ENCODE measurements at regions not wholly inside any gene's neighbourhood (a gene's known extent, or its start where the extent isn't known, plus 50 kb on each side); places are given as distances from the start of the nearest gene placed in this dataset.

DNA sequence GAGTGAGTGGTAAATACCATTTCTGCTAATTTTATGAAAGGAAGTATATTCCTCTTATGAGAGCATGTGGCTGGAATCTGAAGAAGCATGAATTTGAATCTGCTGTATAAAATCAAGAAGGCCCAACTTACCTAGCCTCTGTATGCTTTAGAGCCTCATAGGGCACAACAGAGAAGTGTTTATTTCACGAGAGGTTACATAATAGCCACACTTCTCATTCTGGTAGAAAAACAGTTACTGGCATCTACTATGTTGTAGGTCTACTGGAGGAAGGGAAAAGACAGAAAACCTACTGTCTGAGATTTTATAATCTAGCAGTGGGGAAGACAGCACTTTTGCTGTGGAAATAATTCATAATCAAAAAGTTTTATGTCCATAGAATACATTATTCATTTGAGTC is 172.6 kb upstream of the ZNF608 start:
- POLR2A ChIA-PET = interaction anchor here (0.6 kb wide), 1 partner anchor 272 kb away, joined by 10 read pairs; no protein-coding TSS in a partner anchor
- in situ Hi-C loops (cut with HindIII; ENCODE audit: low pct_unique_long_range_greater_than_20kb, low sequenced_read_pairs) = no loop called here
- CTCF ChIA-PET = no interaction called here

DNA sequence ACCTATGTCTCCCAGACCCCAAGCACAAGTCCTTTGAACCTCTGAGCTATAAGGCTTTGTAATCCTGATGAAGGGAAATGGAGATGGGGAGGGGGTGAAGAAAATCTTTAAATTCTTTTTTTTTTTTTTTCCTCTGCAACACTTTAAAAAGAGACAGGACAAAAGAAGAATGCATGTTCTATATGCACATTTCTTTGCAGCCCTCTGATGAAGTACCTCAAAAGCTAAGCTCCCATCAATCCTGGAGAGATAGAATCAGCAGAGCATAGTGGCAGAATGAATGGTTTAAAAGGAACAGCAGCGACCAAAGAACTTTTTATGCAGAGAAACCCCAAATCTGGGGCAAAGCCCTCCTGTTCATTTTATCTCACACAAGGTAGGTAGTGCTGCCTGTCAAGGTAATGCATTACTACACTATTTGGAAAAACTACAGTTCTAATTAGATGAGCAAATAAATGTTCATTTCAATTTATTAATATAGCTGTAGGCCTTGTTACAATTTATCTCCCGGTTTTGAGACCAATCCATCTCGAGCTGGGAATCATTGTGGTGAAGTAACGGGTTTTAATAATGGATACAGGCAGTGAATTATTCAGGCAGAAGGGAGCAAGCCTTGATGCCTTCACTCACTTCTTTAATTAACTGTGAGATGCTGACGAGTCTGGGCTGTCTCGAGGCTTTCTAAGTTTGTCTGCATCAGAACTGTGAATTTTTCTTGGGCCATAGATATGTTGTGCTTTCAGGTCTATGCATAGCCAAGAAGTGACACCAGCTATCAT is 173.5 kb upstream of the ZNF608 start:
- ChIA-PET CTCF (interaction anchor here (0.7 kb wide), 1 partner anchor 563 kb away, joined by 3 read pairs; no protein-coding TSS in a partner anchor), POLR2A (interaction anchor here (0.6 kb wide), 1 partner anchor 271 kb away, joined by 10 read pairs; no protein-coding TSS in a partner anchor)
- Histone ChIP-seq H3K9me3 (ENCODE audit: control insufficient read depth, insufficient read depth, low read depth, low read length) (no peaks in the 10 kb centered on the region), H3K36me3 (ENCODE audit: control insufficient read depth, insufficient read depth, low read length) (no peaks in the 10 kb centered on the region), H3K27me3 (ENCODE audit: control insufficient read depth, insufficient read depth, low read length) (no peaks in the 10 kb centered on the region), H3K4me3 (ENCODE audit: low read depth in 2 of 2, low read length in 2 of 2) (no peak overlapping the region), H3K4me1 (ENCODE audit: control insufficient read depth, insufficient read depth, low read length) (peaks cover 7% of the 10 kb centered on the region; the same call in 1 of the 2 replicates), H3K27ac (ENCODE audit: low read length) (0 out of 2 replicates have a peak overlapping the region, but pooled peaks have one; percentile 6)
- no TSS peak for BruUV-seq (replicated peaks)
- ATAC-seq = no peak
- intact Hi-C loops (cut with micrococcal nuclease; ENCODE audit: unreplicated experiment) = no loop called here
- no peak for DNase-seq (ENCODE audit: low read depth, low spot score)
- TF ChIP-seq POLR2AphosphoS5 (IDR thresholded peaks at IDR 0.05; ENCODE audit: low read depth, low read length) = no peak
- TF ChIP-seq, protein P1, sequence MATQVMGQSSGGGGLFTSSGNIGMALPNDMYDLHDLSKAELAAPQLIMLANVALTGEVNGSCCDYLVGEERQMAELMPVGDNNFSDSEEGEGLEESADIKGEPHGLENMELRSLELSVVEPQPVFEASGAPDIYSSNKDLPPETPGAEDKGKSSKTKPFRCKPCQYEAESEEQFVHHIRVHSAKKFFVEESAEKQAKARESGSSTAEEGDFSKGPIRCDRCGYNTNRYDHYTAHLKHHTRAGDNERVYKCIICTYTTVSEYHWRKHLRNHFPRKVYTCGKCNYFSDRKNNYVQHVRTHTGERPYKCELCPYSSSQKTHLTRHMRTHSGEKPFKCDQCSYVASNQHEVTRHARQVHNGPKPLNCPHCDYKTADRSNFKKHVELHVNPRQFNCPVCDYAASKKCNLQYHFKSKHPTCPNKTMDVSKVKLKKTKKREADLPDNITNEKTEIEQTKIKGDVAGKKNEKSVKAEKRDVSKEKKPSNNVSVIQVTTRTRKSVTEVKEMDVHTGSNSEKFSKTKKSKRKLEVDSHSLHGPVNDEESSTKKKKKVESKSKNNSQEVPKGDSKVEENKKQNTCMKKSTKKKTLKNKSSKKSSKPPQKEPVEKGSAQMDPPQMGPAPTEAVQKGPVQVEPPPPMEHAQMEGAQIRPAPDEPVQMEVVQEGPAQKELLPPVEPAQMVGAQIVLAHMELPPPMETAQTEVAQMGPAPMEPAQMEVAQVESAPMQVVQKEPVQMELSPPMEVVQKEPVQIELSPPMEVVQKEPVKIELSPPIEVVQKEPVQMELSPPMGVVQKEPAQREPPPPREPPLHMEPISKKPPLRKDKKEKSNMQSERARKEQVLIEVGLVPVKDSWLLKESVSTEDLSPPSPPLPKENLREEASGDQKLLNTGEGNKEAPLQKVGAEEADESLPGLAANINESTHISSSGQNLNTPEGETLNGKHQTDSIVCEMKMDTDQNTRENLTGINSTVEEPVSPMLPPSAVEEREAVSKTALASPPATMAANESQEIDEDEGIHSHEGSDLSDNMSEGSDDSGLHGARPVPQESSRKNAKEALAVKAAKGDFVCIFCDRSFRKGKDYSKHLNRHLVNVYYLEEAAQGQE (IDR thresholded peaks at IDR 0.05; ENCODE audit: insufficient read depth in 1 of 2, low read depth in 2 of 2, low read length in 1 of 2) = no peak
- no peak for TF ChIP-seq TCF7L2 (IDR thresholded peaks at IDR 0.05; ENCODE audit: low read depth, low read length)
- TF ChIP-seq, protein P2, sequence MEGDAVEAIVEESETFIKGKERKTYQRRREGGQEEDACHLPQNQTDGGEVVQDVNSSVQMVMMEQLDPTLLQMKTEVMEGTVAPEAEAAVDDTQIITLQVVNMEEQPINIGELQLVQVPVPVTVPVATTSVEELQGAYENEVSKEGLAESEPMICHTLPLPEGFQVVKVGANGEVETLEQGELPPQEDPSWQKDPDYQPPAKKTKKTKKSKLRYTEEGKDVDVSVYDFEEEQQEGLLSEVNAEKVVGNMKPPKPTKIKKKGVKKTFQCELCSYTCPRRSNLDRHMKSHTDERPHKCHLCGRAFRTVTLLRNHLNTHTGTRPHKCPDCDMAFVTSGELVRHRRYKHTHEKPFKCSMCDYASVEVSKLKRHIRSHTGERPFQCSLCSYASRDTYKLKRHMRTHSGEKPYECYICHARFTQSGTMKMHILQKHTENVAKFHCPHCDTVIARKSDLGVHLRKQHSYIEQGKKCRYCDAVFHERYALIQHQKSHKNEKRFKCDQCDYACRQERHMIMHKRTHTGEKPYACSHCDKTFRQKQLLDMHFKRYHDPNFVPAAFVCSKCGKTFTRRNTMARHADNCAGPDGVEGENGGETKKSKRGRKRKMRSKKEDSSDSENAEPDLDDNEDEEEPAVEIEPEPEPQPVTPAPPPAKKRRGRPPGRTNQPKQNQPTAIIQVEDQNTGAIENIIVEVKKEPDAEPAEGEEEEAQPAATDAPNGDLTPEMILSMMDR (IDR thresholded peaks at IDR 0.05) = no peak
- TF ChIP-seq SIN3A (IDR thresholded peaks at IDR 0.05; ENCODE audit: borderline replicate concordance, insufficient read depth, low read depth, low read length) = no peak
- in situ Hi-C loops (cut with HindIII; ENCODE audit: low pct_unique_long_range_greater_than_20kb, low sequenced_read_pairs) = no loop called here

More for the DNA sequence above, 172.6 kb upstream of the ZNF608 start:
- no peak for DNase-seq (ENCODE audit: low read depth, low spot score)
- no TSS peak for BruUV-seq (replicated peaks)
- no peak overlapping the region for H3K4me3 ChIP-seq (ENCODE audit: low read depth in 2 of 2, low read length in 2 of 2)
- intact Hi-C loops (cut with micrococcal nuclease; ENCODE audit: unreplicated experiment) = no loop called here
- peaks cover 7% of the 10 kb centered on the region; the same call in 1 of the 2 replicates for H3K4me1 ChIP-seq (ENCODE audit: control insufficient read depth, insufficient read depth, low read length)
- no peaks in the 10 kb centered on the region for H3K9me3 ChIP-seq (ENCODE audit: control insufficient read depth, insufficient read depth, low read depth, low read length)
- H3K27ac ChIP-seq (ENCODE audit: low read length) = peak overlapping the region; percentile 21; the same call in 1 of the 2 replicates
- TF ChIP-seq, protein P2 (IDR thresholded peaks at IDR 0.05) = no peak
- no peak for TF ChIP-seq SIN3A (IDR thresholded peaks at IDR 0.05; ENCODE audit: borderline replicate concordance, insufficient read depth, low read depth, low read length)
- TF ChIP-seq, protein P1 (IDR thresholded peaks at IDR 0.05; ENCODE audit: insufficient read depth in 1 of 2, low read depth in 2 of 2, low read length in 1 of 2) = no peak
- TF ChIP-seq TCF7L2 (IDR thresholded peaks at IDR 0.05; ENCODE audit: low read depth, low read length) = no peak
- no peak for TF ChIP-seq POLR2AphosphoS5 (IDR thresholded peaks at IDR 0.05; ENCODE audit: low read depth, low read length)
- no peaks in the 10 kb centered on the region for H3K27me3 ChIP-seq (ENCODE audit: control insufficient read depth, insufficient read depth, low read length)
- H3K36me3 ChIP-seq (ENCODE audit: control insufficient read depth, insufficient read depth, low read length) = no peaks in the 10 kb centered on the region
- ATAC-seq = no peak
